Neural cell (in vitro differentiated cells): ENCODE measurements at regions not wholly inside any gene's neighbourhood (a gene's known extent, or its start where the extent isn't known, plus 50 kb on each side); places are given as distances from the start of the nearest gene placed in this dataset.
"Not testable (repeated sequence)": the region's sequence is repeated elsewhere in the genome, so short reads cannot be mapped to it uniquely, and the experiment has no call there.

Source experiments
- H2AFZ ChIP-seq: fragments of 200-600, 300-800 bp; sonication (generic), shearing (Covaris generic); 2 replicates; pipeline ENCODE4 v1.6.0; 2014; ENCODE audit warnings: low read depth, mild to moderate bottlenecking, antibody characterized with exemption, low read length, moderate library complexity
- H3F3A ChIP-seq: fragments of 200-600 bp; shearing (Covaris generic); 2 replicates; pipeline ENCODE4 v1.6.1; 2016; ENCODE audit warnings: mild to moderate bottlenecking, moderate library complexity, mixed read lengths, antibody characterized with exemption, low read length; ENCODE audit not compliant: insufficient read depth, poor library complexity, severe bottlenecking
- H3K27ac ChIP-seq: fragments of 200-600, 300-800 bp; sonication (generic), shearing (Covaris generic); 2 replicates; pipeline ENCODE4 v1.5.1; 2014; ENCODE audit warnings: mild to moderate bottlenecking, low read length, moderate library complexity
- H3K27me3 ChIP-seq: fragments of 300-800, 200-600 bp; sonication (generic), shearing (Covaris generic); 2 replicates; pipeline ENCODE4 v1.6.0; 2014; ENCODE audit warnings: mild to moderate bottlenecking, low read depth, low read length, moderate library complexity; ENCODE audit not compliant: insufficient read depth
- H3K36me3 ChIP-seq: fragments of 300-800, 200-600 bp; sonication (generic), shearing (Covaris generic); 2 replicates; pipeline ENCODE4 v1.5.1; 2014; ENCODE audit warnings: mild to moderate bottlenecking, antibody characterized with exemption, low read length, moderate library complexity; ENCODE audit not compliant: insufficient read depth
- H3K4me2 ChIP-seq: fragments of 300-800, 200-600 bp; sonication (generic), shearing (Covaris generic); 2 replicates; pipeline ENCODE4 v1.6.0; 2014; ENCODE audit warnings: mild to moderate bottlenecking, low read length
- H3K4me3 ChIP-seq: fragments of 300-800, 200-600 bp; sonication (generic), shearing (Covaris generic); 2 replicates; pipeline ENCODE4 v1.5.1; 2014; ENCODE audit warnings: mild to moderate bottlenecking, low read length, moderate library complexity
- H3K79me2 ChIP-seq: fragments of 200-600 bp; shearing (Covaris generic); replicated peaks from 2 replicates; pipeline ENCODE4 v1.6.0; 2014; ENCODE audit warnings: mild to moderate bottlenecking, low read length, moderate library complexity; ENCODE audit not compliant: insufficient read depth
- H3K9ac ChIP-seq: fragments of 300-800, 200-600 bp; sonication (generic), shearing (Covaris generic); 2 replicates; pipeline ENCODE4 v1.6.1; 2016; ENCODE audit warnings: mild to moderate bottlenecking, low read length, mixed read lengths
- H3K9me2 ChIP-seq: fragments of 200-600 bp; shearing (Covaris generic); 2 replicates; pipeline ENCODE4 v1.6.1; 2016; ENCODE audit warnings: mild to moderate bottlenecking, low read length, mixed read lengths; ENCODE audit not compliant: insufficient read depth
- H3K9me3 ChIP-seq: fragments of 200-600, 300-800 bp; sonication (generic), shearing (Covaris generic); 2 replicates; pipeline ENCODE4 v1.6.1; 2016; ENCODE audit warnings: mild to moderate bottlenecking, mixed run types, low read length, moderate library complexity, mixed read lengths
- H4K20me1 ChIP-seq: fragments of 200-600 bp; shearing (Covaris generic); 2 replicates; pipeline ENCODE4 v1.6.1; 2016; ENCODE audit warnings: mild to moderate bottlenecking, mixed run types; ENCODE audit not compliant: insufficient read depth
- EP300 ChIP-seq: fragments of 450-650 bp; conservative IDR thresholded peaks from 2 replicates; pipeline ENCODE4 v1.6.1; 2014; ENCODE audit warnings: antibody characterized with exemption, mild to moderate bottlenecking, moderate library complexity; ENCODE audit not compliant: poor library complexity, severe bottlenecking
- EZH2 ChIP-seq: fragments of 200-600, 300-800 bp; shearing (Covaris generic), sonication (generic); IDR thresholded peaks from 2 replicates; pipeline ENCODE4 v1.6.1; 2014; ENCODE audit warnings: antibody characterized with exemption, low read length, borderline replicate concordance, mild to moderate bottlenecking; ENCODE audit not compliant: insufficient read depth, poor library complexity, severe bottlenecking
- MXI1 ChIP-seq: fragments of 450-650 bp; conservative IDR thresholded peaks from 2 replicates; pipeline ENCODE4 v1.6.1; 2014; ENCODE audit warnings: antibody characterized with exemption, mild to moderate bottlenecking; ENCODE audit not compliant: poor library complexity, severe bottlenecking
- POLR2AphosphoS5 ChIP-seq: IDR thresholded peaks from 2 replicates; pipeline ENCODE4 v1.6.1; 2012
- RAD21 ChIP-seq: fragments of 450-650 bp; conservative IDR thresholded peaks from 2 replicates; pipeline ENCODE4 v1.6.1; 2014; ENCODE audit warnings: antibody characterized with exemption, mild to moderate bottlenecking, moderate library complexity
- SMC3 ChIP-seq: fragments of 450-650 bp; conservative IDR thresholded peaks from 2 replicates; pipeline ENCODE4 v1.6.1; 2014; ENCODE audit warnings: antibody characterized with exemption, mild to moderate bottlenecking, moderate library complexity; ENCODE audit not compliant: poor library complexity
- TAF1 ChIP-seq: IDR thresholded peaks from 2 replicates; pipeline ENCODE4 v1.6.1; 2012; ENCODE audit warnings: low read depth
- TF ChIP-seq, protein P1 (sequence below): IDR thresholded peaks from 2 replicates; pipeline ENCODE4 v1.6.1; 2012; ENCODE audit warnings: borderline replicate concordance
- TF ChIP-seq, protein P2 (sequence below): fragments of 450-650 bp; IDR thresholded peaks from 2 replicates; pipeline ENCODE4 v1.5.1; 2014; ENCODE audit warnings: antibody characterized with exemption, mild to moderate bottlenecking, moderate library complexity; ENCODE audit not compliant: poor library complexity, severe bottlenecking

DNA sequence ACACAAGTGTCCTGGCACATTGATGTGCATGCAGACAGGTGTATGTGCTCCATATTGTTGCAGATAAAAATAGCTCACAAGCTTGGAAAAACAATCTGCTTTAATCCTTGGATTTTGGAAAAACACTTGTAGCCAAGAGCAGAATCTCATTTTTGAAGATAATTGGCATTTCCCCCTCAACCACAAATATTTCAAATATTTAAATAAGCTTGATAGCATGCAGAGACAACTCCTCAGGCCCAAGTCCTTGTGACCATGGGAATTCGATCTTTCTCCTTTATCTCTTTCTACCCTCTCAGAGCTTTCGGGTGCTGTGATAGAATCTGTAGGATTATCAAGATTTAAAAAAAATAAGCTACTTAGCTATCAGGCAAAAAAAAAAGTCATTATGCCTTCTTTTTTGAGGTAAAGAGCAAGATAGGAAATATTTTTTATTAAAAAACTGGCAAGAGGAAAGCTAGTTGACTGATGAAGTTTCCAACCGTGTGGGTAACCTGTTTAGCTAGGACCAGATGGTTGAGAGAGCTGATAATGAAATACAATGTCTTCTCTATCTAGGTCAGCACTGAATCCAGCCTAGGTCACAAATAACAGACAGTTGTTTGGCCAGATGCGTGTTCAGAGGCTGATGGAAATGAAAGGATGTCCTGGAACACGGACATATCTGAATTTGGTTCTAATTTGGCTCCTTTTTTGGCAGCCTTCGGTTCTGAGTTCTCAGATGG lies 54.9 kb upstream of the SNRK start:
- no peak overlapping the region for H3K4me2 ChIP-seq
- no peaks in the 10 kb centered on the region for H3K27me3 ChIP-seq
- TF ChIP-seq RAD21 (no peak), EP300 (no peak), TAF1 (no peak)
- H3K9ac ChIP-seq: no peak overlapping the region
- no peaks in the 10 kb centered on the region for H3K9me2 ChIP-seq
- no peak overlapping the region for H3K27ac ChIP-seq
- no peaks in the 10 kb centered on the region for H3F3A ChIP-seq
- H4K20me1 ChIP-seq: no peaks in the 10 kb centered on the region
- no peak overlapping the region for H3K4me3 ChIP-seq
- no peaks in the 10 kb centered on the region for H3K9me3 ChIP-seq
- H2AFZ ChIP-seq: no peak overlapping the region
- H3K36me3 ChIP-seq: no peaks in the 10 kb centered on the region
- no peaks in the 10 kb centered on the region for H3K79me2 ChIP-seq

DNA sequence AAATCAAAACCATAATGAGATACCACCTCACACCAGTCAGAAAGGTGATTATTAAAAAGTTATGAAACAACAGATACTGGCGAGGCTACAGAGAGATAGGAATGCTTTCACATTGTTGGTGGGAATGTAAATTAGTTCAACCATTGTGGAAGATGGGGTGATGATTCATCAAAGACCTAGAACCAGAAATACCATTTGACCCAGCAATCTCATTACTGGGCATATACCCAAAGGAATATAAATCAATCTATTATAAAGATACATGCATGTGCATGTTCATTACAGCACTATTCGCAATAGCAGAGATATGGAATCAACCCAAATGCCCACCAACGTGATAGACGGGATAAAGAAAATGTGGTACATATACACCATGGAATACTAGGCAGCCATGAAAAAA lies 56.5 kb upstream of the SNRK start:
- not testable (repeated sequence) for H3K9me3 ChIP-seq, H3K36me3 ChIP-seq, H3K4me2 ChIP-seq, H3K27ac ChIP-seq, H3K9ac ChIP-seq, H3K4me3 ChIP-seq, H3K27me3 ChIP-seq, H2AFZ ChIP-seq, H4K20me1 ChIP-seq, H3K79me2 ChIP-seq, H3K9me2 ChIP-seq, H3F3A ChIP-seq

DNA sequence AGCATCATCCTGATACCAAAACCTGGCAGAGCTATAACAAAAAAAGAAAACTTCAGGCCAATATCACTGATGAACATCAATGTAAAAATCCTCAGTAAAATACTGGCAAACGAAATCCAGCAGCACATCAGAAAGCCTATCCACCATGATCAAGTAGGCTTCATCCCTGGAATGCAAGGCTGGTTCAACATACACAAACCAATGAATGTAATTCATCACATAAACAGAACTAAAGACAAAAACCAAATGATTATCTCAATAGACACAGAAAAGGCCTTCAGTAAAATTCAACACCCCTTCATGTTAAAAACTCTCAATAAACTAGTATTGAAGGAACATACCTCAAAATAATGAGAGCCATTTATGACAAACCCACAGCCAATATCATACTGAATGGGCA lies 58.7 kb upstream of the SNRK start:
- not testable (repeated sequence) for H3K27ac ChIP-seq, H3K9me3 ChIP-seq, H3K9me2 ChIP-seq, H3K4me3 ChIP-seq, H3K79me2 ChIP-seq, H3F3A ChIP-seq, H3K9ac ChIP-seq, H4K20me1 ChIP-seq, H2AFZ ChIP-seq, H3K27me3 ChIP-seq, H3K36me3 ChIP-seq, H3K4me2 ChIP-seq

DNA sequence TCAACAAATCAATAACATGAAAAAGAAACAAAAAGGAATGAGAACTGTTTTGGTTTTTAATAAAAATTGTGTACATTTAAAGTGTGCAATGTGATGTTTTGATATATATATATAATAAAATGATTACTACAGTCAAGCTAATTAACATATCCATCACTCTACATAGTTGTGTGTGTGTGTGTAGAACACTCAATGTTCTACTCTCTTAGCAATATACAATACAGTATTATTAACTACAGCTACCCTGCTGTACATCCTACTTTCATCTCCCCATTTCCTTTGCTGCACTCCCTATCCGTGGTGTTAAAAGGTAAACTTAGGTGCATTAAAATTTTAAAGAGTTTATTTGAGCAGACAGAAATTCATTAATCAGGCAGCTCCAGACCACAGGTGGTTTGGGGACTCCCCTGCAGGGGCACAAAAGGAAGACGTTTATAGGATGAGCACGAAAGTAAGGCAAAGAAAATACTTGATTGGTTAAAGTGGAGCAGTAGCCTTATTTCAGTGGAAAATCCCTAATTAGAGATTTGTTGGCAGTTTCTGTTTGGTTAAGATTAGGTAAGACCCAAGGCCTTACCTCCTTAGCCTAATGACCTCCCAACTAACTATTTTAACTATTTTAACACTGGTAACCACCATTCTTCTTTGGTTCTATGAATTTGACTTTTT lies 61.8 kb upstream of the SNRK start:
- no peak overlapping the region for H3K4me2 ChIP-seq
- H2AFZ ChIP-seq: no peak overlapping the region
- H4K20me1 ChIP-seq: no peaks in the 10 kb centered on the region
- H3K27me3 ChIP-seq: no peaks in the 10 kb centered on the region
- H3K4me3 ChIP-seq: no peak overlapping the region
- H3K36me3 ChIP-seq: no peaks in the 10 kb centered on the region
- no peak for TF ChIP-seq TAF1
- TF ChIP-seq, protein P1, sequence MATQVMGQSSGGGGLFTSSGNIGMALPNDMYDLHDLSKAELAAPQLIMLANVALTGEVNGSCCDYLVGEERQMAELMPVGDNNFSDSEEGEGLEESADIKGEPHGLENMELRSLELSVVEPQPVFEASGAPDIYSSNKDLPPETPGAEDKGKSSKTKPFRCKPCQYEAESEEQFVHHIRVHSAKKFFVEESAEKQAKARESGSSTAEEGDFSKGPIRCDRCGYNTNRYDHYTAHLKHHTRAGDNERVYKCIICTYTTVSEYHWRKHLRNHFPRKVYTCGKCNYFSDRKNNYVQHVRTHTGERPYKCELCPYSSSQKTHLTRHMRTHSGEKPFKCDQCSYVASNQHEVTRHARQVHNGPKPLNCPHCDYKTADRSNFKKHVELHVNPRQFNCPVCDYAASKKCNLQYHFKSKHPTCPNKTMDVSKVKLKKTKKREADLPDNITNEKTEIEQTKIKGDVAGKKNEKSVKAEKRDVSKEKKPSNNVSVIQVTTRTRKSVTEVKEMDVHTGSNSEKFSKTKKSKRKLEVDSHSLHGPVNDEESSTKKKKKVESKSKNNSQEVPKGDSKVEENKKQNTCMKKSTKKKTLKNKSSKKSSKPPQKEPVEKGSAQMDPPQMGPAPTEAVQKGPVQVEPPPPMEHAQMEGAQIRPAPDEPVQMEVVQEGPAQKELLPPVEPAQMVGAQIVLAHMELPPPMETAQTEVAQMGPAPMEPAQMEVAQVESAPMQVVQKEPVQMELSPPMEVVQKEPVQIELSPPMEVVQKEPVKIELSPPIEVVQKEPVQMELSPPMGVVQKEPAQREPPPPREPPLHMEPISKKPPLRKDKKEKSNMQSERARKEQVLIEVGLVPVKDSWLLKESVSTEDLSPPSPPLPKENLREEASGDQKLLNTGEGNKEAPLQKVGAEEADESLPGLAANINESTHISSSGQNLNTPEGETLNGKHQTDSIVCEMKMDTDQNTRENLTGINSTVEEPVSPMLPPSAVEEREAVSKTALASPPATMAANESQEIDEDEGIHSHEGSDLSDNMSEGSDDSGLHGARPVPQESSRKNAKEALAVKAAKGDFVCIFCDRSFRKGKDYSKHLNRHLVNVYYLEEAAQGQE: no peak
- TF ChIP-seq POLR2AphosphoS5: no peak
- TF ChIP-seq EP300: no peak
- TF ChIP-seq, protein P2, sequence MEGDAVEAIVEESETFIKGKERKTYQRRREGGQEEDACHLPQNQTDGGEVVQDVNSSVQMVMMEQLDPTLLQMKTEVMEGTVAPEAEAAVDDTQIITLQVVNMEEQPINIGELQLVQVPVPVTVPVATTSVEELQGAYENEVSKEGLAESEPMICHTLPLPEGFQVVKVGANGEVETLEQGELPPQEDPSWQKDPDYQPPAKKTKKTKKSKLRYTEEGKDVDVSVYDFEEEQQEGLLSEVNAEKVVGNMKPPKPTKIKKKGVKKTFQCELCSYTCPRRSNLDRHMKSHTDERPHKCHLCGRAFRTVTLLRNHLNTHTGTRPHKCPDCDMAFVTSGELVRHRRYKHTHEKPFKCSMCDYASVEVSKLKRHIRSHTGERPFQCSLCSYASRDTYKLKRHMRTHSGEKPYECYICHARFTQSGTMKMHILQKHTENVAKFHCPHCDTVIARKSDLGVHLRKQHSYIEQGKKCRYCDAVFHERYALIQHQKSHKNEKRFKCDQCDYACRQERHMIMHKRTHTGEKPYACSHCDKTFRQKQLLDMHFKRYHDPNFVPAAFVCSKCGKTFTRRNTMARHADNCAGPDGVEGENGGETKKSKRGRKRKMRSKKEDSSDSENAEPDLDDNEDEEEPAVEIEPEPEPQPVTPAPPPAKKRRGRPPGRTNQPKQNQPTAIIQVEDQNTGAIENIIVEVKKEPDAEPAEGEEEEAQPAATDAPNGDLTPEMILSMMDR: no peak
- no peak for TF ChIP-seq RAD21
- TF ChIP-seq SMC3: no peak
- no peak for TF ChIP-seq EZH2
- no peak for TF ChIP-seq MXI1
- no peak overlapping the region for H3K9ac ChIP-seq
- H3K27ac ChIP-seq: no peak overlapping the region
- no peaks in the 10 kb centered on the region for H3K79me2 ChIP-seq
- H3F3A ChIP-seq: no peaks in the 10 kb centered on the region
- H3K9me2 ChIP-seq: no peaks in the 10 kb centered on the region
- no peaks in the 10 kb centered on the region for H3K9me3 ChIP-seq
